DND-41 (cell line): ENCODE measurements at regions not wholly inside any gene's neighbourhood (a gene's known extent, or its start where the extent isn't known, plus 50 kb on each side); places are given as distances from the start of the nearest gene placed in this dataset.

ENCODE experiments used
- CTCF ChIP-seq: IDR thresholded peaks from 2 replicates; pipeline ENCODE4 v1.5.1; 2012; ENCODE audit warnings: borderline replicate concordance, low read length, moderate library complexity, mild to moderate bottlenecking; ENCODE audit not compliant: poor library complexity, severe bottlenecking; ENCODE audit errors: extremely low read depth
- EZH2 ChIP-seq: IDR thresholded peaks from 3 replicates; pipeline ENCODE4 v1.6.1; 2012; ENCODE audit warnings: borderline replicate concordance, low read depth, mild to moderate bottlenecking, moderate library complexity, low read length, inconsistent platforms; ENCODE audit not compliant: severe bottlenecking

DNA sequence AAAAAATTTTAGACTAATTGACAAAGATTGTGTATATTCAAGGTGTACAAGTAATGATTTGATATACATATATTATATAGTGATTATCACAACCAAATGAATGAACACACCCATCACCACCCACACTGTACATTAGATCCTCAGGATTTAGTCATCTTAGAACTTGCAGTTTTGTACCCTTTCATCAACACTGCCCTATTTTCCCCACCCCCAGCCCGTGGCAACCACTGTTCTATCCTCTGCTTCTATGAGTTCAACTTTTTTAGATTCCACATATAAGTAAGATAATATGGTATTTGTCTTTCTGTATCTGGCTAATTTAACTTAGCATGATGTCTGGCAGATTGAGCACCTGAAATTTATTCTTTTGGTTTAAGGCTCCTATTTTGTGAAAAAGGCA lies 173.6 kb downstream of the IER5 start:
- TF ChIP-seq EZH2 (no peak), CTCF (no peak)
